ENCODE measurements at regions not wholly inside any gene's neighbourhood (a gene's known extent, or its start where the extent isn't known, plus 50 kb on each side); places are given as distances from the start of the nearest gene placed in this dataset.

DNA sequence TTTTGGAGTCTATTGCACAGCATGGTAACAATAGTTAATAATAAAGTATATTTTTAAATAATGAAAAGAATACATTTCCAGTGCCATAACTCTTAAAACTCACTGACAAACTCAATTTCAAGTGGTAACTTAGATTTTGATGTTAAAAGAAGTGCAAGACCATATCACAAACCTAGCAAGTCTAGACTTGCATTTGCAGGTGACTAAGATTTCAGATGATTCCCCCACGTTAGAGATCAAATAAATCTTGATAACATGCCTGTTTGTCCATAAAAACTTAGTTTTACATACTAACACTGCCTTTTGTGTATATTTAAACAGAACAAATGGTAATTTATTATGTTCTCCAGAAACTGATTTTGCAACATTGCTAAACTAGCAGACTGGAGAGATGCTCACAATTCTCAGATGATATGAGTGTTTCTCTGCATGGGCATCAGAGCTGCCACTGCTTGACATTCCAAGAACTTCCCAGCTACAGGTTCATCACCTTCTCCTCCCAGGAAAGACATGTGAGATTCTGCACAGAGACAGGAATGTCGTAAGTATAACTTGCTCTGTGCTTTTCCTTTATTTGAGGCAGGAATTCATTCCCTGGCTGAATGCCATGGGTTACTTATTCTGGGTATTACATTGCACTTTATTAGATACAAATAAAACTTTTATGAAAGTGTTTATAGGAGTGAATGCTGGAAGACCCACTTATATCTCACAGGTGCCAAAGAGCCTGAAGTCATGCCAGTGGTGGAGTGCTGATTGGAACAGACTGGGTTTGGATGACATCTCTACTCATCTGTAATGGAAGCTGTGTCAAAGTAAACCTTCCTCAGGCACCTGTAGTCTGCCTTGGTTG lies 160.2 kb upstream of the FOXA2 start:
- DNase-seq: no peak

DNA sequence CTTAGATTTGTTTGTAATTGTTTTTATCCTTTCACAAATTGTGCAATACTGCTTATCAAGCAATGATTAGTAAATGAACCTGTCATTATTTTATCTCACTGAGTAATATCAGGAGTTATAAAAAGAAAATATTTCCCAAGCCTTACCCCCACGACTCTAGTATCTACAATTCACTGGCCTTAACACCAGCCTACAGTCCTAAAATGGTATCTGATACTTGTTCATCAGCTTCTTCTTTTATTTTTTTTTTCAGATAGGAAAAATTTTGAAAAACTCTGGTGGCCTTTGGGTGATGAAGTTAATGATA lies 160.8 kb upstream of the FOXA2 start:
- DNase-seq: no peak

DNA sequence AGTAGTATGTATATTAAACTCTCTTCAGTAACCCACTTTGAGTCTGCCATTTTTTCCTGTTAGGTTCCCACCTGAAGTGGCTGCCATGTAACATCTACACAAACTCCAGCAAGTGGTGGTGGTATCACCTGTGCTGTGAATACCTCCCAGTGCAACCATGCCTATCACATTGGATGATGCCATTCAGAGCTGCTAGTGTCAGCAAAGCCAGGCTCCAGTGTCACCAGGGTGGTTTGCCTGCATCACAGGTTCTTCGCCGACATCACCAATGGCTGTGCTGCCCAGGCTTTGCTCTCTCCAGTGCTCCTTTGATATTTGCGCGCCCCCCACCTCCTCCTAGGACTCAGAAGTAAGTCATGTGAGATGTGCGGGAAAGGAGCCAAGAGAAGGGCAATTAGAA lies 162.6 kb upstream of the FOXA2 start:
- DNase-seq: no peak

DNA sequence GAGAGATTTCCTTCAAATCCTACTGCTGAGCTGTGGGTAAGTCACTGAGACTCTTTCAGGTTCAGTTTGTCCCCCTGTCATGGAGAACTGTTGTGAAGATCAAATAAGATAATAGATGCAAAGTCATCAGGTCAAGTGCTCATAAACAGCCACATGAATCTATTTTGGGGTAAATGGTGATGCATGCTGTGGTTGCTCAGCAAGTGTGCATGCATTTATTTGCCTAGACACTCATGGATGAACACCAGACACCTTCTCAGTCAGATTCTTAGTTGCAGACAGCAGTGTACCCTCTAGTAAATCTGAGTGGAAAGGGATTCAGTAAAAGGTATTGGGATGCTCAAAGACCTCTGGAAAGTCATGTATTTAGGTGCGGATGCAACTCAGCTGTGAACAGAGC lies 168.0 kb upstream of the FOXA2 start:
- DNase-seq: no peak

DNA sequence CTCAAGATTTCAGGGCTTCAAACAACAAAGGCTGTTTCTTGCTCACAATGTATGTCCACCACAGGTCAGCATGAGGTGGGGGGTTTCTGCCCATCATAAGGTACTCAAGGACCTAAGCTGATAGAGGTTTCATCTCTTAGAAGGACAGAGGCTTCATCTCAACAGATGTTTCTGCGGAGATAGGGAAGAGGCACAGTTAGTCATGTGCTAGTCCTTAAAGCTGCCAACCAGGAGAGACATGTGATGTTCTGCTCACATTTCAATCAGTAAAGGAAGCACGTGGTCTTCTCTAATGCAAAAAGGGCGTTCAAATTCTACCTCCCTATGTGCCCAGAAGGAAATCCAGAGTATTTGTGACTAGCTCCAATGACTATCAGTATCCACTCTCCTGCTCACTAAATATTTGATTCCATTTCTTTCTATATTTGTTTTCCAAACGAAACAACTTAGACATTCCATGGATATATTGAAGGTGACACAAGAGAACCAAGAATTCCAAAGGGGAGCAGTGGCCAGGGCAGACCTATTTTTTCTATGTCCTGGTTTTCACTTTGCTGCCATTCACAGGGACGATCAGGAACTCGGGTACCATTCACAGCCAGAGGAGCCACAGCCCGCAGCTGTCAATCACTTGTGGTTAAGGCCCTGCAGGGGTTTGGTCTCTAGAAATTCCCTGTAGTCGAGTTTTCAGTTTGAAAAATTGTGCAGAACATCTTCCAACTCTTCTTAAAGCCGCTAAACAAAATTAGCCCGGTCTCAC lies 173.2 kb upstream of the FOXA2 start:
- no peak for DNase-seq

DNA sequence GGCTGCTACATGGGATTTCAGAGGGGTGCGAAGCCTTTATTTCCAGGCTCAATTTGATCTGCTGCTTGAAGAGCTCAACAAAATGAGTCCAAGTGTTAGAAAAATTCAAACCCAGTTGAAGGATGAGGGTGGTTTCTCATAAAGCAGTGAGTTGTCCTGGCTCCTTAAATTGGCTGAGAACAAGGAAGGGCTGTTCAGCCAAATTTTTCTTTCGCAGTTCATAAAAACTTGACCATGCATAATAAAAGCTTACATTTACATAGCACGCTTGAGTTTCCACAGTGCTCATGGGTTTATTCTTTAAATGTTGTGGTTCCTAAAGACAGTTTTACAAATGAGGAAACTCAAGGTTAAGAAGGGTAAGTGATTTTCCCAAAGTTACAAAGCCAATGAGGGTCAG lies 174.4 kb upstream of the FOXA2 start:
- no peak for DNase-seq

DNA sequence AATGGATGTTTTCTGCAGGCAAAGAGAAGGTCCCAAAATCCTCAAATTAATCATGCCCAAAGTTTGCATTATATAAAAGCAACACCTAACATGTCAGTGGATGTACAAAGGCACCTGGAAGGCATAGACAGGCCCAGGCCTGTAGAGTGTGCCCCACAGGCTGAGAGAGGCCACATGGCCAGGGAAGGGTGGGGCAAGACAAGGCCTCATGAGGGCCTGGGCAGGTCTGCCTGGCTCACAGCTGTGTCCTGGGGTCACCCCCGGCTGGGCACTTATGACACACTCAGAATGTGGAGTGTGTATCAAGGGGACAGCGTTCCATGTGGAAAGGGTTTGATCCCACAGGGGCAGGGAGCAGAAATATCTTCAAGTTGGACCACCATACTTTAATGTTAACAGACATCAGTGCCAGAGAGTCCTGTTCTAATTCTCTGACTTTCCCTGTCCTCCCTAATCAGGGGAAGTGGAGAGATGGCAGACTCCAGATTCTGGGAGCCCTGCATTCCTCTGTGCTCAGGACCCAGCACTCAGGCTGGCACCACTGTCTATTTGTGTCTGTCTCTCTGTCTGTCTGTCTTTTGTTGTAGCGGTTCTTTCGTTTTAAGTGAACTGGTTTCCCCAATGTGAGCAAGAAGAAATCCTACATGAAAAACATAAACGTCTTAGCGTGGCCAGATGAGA lies 178.3 kb upstream of the FOXA2 start:
- no peak for DNase-seq

DNA sequence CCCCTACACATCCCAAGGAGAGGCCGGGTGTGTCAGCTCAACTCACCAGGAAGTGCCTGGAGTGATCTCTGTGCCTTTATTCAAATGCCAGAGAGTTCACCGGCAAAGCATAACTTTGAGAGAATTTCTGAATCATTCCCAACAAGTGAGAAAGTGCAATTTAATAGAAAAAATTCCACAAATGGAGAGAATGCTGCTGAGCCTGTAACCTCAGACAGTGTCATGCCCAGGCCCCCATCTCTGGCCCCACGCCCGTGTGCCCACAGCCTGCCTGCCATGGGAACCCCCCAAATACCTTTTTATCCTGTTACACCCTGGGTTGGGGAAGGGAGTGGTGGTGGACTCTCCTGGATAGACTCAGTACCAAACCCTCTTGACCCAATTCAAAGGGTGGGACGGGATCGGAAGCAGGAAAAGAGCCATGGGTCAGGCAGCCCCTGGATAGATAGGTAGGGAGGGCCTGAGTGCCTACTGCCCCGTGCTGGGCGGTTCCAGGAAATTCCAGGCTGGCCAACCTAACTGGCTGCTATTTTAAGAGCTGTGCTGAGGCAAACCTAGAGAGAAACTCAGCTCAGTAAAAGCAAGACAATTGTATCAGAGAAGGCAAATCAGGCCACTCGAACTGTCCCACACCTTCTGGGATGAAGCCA lies 179.0 kb upstream of the FOXA2 start:
- no peak for DNase-seq

DNA sequence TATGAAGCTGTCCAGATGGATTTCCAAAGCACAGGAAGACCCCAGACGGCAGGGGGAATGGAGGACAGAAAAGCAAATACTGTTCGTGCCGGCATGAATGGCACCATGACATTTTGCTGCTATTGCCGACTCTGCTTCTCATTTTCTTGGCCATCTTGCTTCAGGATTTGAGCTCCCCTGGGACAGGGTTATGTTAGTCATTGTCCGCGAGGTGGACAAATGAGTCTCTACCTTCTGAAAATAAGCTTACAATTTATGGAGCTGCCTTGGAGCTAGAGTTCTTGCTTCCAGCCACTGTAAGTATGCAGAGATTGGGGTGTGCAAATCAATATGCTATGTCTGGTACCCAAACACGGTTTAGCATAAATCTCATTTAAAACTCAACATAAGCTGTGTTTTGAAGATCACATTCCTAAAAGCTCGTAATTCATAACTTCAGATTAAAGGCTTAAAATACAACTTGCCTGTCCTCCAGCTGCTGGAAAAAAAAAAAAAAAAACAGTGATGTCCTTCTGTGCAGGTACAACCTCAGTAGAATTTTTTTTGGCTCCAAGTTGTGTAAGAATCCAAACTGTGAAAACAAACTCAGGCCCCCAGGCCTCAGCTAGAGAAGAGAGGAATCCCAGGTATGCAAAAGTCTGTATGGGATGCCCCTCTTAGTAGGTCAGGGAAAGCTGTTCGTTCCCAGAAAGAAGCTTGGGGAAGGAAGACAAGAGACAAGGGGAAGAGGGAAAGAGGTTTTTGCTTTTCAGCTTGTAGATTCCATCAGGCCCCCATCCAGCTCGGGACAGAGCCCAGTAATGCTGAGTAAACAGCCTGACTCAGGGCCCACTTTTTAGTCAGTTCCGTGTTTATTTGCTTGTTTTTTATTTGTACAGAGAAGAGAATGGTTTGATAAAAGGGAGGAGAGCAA lies 184.2 kb upstream of the FOXA2 start:
- DNase-seq: no peak

DNA sequence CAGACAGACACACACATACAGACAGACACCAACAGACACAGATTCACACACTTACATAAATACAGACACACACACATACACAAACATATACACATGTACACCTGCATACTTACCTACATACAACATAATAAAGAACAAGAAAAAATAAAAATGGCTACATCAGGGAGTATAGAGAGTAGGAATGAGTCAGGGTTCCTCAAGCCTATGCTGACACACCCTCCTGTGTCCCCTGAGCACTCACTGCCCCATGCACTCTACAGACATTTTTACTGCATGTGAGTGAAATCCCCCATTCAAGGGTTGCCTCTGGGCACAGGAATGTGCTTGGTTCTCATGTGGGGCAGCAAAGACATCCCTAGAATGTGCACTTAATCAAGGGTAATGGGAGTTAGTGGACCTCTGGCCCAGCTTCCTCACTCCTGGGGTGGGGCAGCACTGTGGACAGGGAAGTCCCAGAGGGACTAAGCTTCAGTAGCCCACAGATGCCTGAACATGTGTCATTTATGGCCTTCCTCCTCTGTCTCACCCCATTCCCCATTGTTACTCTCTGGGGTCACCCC lies 185.9 kb upstream of the FOXA2 start:
- no peak for DNase-seq

DNA sequence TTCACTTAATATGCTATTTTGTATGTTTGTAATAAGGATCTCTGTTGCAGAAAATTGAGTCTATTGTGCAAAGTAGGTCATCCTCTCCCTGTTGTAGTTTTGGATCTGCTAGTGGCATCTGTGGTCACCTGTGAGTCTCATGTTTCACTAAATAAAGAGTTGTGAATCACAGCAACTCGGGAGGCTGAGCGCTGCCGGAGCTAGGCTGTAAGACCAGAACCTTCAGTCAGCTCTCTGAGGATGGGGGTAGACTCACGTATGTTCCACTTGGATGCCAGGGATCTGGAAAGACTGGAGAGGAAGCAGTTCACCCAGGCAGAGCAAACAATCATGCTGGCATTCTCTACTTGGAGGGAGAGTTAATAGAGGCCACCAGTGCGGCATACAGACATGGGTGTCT lies 187.3 kb upstream of the FOXA2 start:
- DNase-seq: no peak

DNA sequence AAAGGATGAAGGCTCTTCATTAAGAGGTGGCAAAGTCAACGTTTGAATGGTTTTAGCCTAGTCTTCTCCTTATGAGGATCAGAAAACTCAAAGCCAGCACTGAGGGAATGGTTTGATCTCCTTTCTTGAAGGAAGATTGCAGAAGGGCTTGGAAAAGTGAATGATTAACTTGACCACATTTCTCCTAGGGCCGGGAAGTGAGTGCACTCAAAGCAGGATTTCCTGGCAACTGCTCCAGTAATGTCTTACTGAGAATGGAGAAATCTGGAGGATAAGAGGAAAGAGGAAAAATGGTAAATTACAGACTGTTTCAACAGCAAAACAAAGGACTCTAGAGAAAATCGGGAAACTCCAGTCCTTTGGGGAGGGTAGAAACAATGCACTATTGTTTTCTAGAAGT lies 189.0 kb upstream of the FOXA2 start:
- DNase-seq: no peak

DNA sequence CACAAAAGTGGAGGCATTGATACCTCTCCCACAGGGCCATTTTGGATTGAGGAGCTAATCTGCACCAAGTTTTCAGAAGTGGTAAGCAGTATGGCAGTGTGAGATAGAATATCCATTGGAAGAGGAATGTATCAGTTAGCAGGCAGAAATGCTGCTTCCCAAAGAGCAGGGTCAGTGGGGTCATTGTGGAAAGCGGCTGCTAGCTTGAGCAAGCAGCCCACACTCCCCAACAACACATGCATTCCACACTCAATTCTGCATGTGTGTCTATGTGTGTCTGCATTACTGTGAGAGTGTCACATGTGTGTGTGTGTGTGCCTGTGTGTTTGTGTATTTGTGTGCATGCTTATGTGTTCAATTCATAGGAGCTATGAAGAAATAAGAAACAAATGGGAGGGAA lies 190.9 kb upstream of the FOXA2 start:
- no peak for DNase-seq

DNA sequence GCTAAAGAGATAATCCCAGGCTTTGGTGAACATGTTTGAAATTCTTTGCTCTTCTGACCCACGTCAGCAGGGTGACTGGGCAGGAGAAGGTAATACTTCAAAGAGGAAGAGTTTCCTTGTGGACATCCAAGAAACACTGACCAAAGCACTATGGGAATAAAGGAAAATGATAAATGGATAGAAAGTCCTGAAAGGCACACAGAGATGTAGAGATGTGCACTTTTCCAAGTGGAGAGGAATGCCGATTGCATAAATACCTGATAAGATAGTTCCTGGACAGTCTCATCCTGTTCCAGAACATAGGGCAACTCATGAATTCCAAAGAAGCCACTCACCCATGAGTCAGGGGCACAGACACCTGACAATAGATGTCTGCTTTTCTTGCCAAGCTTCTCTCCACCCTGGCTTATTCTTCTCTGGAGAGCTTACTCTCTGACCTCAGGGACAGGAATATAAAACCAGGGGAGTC lies 191.3 kb upstream of the FOXA2 start:
- DNase-seq: no peak

DNA sequence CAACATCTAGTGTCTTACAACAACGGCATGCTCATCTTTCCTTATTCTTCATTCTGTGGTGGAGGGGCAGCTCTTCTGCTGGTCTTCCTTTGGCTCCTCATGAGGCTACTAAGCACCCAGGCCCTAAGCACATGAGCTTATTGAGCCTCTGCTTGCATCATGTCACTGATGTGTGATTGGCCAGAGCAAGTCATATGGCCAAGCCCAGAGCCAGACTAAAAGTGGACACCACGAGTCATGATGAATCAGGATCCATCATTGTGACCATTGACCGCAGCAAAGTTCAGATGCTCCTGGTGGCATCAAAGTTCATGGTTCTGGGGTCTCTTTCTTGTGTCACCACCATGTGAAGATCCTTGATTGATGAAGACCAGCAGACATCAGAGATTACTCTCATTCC lies 192.0 kb upstream of the FOXA2 start:
- no peak for DNase-seq

DNA sequence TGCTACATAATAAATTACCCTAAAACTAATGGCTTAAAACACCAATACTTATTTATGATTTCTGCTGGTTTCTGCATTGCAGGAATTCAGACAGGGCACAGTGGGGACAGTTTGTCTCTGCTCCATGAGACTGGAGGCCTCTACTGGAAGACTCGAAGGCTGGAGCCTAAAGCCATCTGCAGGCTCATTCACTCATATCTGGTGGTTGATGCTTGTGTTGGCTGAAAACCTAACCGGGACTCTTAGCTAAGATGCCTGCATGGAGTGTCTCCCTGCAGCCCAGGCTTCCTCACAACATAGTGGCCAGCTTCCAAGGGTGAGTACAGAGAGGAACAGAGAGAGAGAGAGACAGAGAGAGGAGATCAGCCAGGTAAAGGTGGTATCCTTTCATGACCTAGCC lies 195.5 kb upstream of the FOXA2 start:
- no peak for DNase-seq

DNA sequence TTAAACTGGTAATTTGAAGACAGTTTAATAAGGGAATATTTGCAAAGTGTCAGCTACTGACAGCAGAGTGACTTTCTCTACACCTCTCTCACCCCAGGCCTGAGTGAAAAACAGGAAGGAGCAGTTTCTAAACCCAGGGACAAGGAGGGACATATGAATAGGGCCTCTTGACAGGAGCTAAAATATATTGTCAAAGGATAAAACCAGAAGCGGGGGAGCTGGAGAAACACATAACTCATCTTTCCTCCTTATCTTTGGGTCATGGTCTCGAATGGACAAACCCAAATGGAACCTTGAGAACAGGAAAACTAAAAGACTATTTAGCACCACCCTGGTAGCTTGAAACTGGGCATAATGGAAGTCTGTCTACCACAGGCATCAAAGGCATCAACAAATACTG lies 197.5 kb upstream of the FOXA2 start:
- no peak for DNase-seq

DNA sequence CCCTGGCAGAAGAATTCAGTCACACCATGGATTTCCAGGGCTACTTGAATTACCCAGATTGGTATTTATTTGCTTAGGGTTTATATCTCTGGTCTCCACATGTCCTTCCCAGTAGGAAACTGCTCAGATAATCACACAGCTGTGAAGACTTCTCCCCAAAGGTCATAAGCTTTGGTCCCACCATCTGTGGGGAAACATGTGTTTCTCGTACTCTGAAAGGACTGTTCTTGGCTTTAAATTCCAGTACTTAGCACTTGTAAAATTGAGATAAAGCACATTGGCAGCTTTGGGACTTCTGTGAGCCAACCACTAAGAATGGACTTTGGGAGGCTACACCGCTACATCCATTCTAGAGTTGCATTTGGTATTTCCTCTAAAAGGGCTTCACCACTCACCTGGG lies 205.3 kb upstream of the FOXA2 start:
- DNase-seq: no peak

DNA sequence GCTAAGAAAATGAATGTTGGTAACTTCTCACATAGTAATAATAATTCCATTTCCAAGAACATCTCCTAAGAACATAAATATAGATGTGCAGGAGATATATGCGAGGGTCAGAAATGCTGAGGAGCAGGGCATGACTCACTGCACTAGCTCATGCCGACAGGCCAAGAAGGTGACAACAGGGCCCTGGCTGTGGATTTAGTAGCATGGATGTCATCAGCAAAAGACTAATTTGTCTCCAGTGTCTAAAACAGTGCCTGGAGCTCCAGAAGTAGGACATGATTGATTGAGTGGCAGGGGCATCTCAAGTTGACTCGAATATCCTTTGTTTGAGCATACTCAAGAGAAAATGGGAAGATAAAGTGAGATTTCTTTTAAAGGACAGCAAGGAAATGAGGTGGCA lies 207.0 kb upstream of the FOXA2 start:
- DNase-seq: no peak

DNA sequence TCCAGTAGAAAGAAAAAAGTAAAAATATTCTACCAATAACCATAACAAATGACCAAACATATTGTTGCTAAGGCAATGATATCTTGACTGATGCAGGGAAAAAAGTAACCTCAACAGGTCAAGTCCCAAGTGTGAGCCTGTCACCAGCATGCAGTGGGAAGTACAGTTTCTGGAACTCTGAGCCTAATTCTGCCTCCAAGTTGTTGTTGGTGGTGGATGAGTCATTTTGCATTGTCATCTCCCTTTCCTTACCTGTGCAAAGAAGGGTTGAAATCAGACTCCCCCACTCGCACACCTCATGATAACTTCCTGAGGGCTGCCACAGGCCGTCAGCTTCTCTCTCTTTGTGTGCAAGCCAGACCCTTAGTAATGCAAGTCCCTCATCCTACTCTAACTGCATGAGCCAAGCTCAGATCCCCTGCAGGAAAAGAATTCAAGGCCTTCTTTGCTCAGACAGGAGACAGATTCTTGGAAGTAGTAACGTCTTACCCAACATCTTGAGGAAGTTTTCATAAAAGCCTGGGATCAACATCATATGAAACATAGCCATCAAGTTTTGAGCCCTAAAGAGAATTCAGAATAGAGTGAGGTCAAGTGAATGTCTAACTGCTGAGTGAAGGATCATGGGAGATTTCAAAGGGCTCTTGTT lies 207.6 kb upstream of the FOXA2 start:
- no peak for DNase-seq

DNA sequence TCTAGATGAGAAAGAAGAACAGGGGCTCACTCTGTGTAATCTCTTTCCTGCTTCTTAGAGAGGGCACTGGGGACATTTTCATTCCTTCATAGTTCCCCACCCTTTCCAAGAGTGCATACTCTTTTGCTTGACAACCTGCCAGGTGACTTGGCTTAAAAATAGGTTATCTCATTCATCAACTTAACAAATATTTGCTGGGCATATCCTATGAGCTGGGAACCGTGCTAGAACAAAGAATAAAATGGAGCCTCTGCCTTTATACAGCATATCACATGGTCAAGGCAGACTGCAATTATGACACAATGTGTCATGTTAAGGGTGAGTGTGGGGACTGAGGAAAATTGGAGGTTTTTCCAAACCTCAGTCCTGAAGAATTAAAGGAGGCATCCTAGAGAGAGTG lies 209.8 kb upstream of the FOXA2 start:
- no peak for DNase-seq

DNA sequence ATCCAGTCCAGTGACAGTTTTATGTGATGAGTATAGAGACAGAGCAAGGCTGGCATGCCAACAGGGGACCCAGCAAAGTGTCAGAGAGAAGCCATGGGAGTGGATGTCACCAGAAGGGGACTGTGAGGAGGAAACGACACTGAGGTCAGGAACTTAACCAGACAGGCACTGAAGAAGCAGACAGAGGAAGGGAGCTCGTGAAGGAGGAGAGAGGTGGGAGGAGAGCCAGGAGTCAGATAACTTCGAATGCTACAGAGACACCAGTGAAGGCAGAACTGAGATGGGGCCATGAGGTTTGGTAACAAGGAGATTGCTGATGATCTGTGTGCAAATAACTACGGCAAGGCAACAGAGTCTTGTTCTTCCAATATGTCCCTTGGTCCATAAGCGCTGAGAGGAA lies 211.1 kb upstream of the FOXA2 start:
- no peak for DNase-seq
